ENCODE measurements at regions not wholly inside any gene's neighbourhood (a gene's known extent, or its start where the extent isn't known, plus 50 kb on each side); places are given as distances from the start of the nearest gene placed in this dataset.

- TF ChIP-seq CTCF (IDR thresholded peaks at IDR 0.05; ENCODE audit: extremely low read depth, insufficient read depth, missing control alignments): no peak
- in situ Hi-C loops (cut with MboI; ENCODE audit: low pct_unique_long_range_greater_than_20kb, low sequenced_read_pairs, unreplicated experiment): no loop called here
- DNase-seq (ENCODE audit: low spot score): no peak
Measured at GRCh38 chr13:57302604-57303003, 135.6 kb downstream of the PRR20E start.

- no peak for DNase-seq (ENCODE audit: low spot score)
- TF ChIP-seq CTCF (IDR thresholded peaks at IDR 0.05; ENCODE audit: extremely low read depth, insufficient read depth, missing control alignments): no peak
- in situ Hi-C loops (cut with MboI; ENCODE audit: low pct_unique_long_range_greater_than_20kb, low sequenced_read_pairs, unreplicated experiment): no loop called here
Measured at GRCh38 chr13:57311009-57311586, 144.1 kb downstream of the PRR20E start.

GRCh38 chr13:57314897-57315520, 148.0 kb downstream of the PRR20E start:
- in situ Hi-C loops (cut with MboI; ENCODE audit: low pct_unique_long_range_greater_than_20kb, low sequenced_read_pairs, unreplicated experiment): no loop called here
- DNase-seq (ENCODE audit: low spot score): no peak
- TF ChIP-seq CTCF (IDR thresholded peaks at IDR 0.05; ENCODE audit: extremely low read depth, insufficient read depth, missing control alignments): no peak

- DNase-seq (ENCODE audit: low spot score): no peak
- TF ChIP-seq CTCF (IDR thresholded peaks at IDR 0.05; ENCODE audit: extremely low read depth, insufficient read depth, missing control alignments): no peak
- in situ Hi-C loops (cut with MboI; ENCODE audit: low pct_unique_long_range_greater_than_20kb, low sequenced_read_pairs, unreplicated experiment): no loop called here
Measured at GRCh38 chr13:57326532-57326931, 159.5 kb downstream of the PRR20E start.

GRCh38 chr13:57340878-57341277, 173.9 kb downstream of the PRR20E start:
- no peak for TF ChIP-seq CTCF (IDR thresholded peaks at IDR 0.05; ENCODE audit: extremely low read depth, insufficient read depth, missing control alignments)
- in situ Hi-C loops (cut with MboI; ENCODE audit: low pct_unique_long_range_greater_than_20kb, low sequenced_read_pairs, unreplicated experiment): no loop called here
- DNase-seq (ENCODE audit: low spot score): no peak

GRCh38 chr13:57345526-57345925, 178.5 kb downstream of the PRR20E start:
- in situ Hi-C loops (cut with MboI; ENCODE audit: low pct_unique_long_range_greater_than_20kb, low sequenced_read_pairs, unreplicated experiment): no loop called here
- TF ChIP-seq CTCF (IDR thresholded peaks at IDR 0.05; ENCODE audit: extremely low read depth, insufficient read depth, missing control alignments): no peak
- no peak for DNase-seq (ENCODE audit: low spot score)

Measured in GM13977 (cell line).